ENCODE measurements at regions not wholly inside any gene's neighbourhood (a gene's known extent, or its start where the extent isn't known, plus 50 kb on each side); places are given as distances from the start of the nearest gene placed in this dataset.

DNA sequence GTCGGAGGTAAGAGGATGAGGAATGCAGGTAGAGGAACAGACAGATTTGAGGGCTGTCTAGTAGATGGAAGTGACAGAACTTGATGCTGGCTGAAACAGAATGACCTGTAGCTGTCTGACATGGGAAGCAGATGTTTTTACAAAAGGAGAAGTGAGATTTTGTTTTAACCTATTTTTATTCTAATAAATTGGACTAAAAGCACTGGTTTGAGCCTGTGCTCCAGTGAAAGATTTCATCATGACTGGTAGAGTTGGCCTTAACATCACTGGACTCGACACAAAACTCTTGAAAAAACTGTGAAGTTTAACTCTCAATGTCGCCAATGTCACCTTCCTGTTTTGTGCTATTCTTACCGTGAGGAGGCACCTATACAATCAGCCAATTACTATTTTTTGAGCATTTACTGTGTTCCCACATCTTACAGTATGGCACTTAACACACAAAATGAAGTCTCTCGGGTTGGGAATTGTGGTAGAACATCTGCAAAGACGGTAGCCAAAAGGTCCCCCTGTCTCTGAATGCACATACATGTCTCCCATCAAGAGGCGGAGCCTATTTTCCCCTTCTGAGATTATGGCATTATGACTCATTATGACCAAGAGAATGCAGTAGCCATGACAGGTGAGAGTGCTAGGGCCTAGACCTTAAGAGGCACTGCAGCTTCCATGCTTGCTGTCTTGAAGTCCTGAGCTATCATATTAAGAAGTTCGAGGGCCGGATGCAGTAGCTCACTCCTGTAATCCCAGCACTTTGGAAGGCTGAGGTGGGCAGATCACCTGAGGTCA is 93.2 kb downstream of the FOXF2 start:
- no peak for DNase-seq (ENCODE audit: low spot score)

DNA sequence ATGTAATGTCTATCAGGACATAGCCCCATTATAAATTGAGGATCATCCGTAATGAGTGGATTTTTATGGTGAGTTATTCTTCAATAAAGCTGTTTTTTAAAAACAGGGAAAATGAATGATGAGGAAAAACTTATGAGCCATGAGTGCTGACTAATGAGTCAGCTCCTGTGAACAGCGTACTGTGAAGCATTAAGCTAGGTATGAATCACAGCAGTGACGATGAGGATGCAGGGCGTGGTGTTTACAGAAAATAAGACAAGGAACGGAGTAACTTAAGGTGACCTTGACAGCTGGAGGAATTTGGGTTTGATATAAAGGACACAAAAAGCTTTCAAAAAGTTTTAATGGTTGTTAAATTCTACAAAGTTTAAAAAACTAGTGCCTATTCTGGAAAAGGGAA is 96.3 kb downstream of the FOXF2 start:
- no peak for DNase-seq (ENCODE audit: low spot score)

DNA sequence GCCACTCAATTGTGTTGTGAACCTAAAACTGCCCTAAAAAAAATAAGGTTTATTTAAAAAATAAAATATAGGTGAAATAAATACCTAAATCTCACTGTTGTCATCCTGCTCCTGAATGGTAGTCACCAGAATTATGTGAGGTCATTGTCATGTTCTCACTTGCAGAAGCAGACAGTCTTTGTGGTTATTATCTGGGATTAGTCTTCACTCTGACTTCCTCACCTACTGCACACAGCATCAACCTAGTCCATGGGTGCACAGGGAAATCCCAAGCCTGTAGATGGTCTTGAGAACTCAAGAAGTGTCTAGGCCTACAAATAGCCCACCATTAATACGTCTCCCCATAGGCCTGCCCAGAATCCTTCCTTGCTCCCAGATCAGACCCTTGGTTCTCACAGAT is 97.0 kb downstream of the FOXF2 start:
- no peak for DNase-seq (ENCODE audit: low spot score)

GRCh38 chr6:1487239-1487638 is 97.9 kb downstream of the FOXF2 start:
- no peak for DNase-seq (ENCODE audit: low spot score)

GRCh38 chr6:1491025-1491424 is 101.6 kb downstream of the FOXF2 start:
- no peak for DNase-seq (ENCODE audit: low spot score)

GRCh38 chr6:1491591-1492319 is 102.4 kb downstream of the FOXF2 start:
- no peak for DNase-seq (ENCODE audit: low spot score)

- DNase-seq (ENCODE audit: low spot score), result no peak
These were observed 105.3 kb downstream of the FOXF2 start for GRCh38 chr6:1494671-1495070.

GRCh38 chr6:1495344-1495743 is 106.0 kb downstream of the FOXF2 start:
- no peak for DNase-seq (ENCODE audit: low spot score)

- DNase-seq (ENCODE audit: low spot score), result no peak
These were observed 106.7 kb downstream of the FOXF2 start for GRCh38 chr6:1496092-1496491.

- DNase-seq (ENCODE audit: low spot score), result no peak
These were observed 107.7 kb downstream of the FOXF2 start for GRCh38 chr6:1496836-1497760.

GRCh38 chr6:1497761-1498105 is 108.4 kb downstream of the FOXF2 start:
- DNase-seq (ENCODE audit: low spot score), result no peak

- DNase-seq (ENCODE audit: low spot score), result no peak
These were observed 109.2 kb downstream of the FOXF2 start for GRCh38 chr6:1498491-1499113.

- no peak for DNase-seq (ENCODE audit: low spot score)
These were observed 109.9 kb upstream of the FOXC1 start for GRCh38 chr6:1499777-1500176.

- DNase-seq (ENCODE audit: low spot score), result no peak
These were observed 108.8 kb upstream of the FOXC1 start for GRCh38 chr6:1500913-1501312.

- DNase-seq (ENCODE audit: low spot score), result no peak
These were observed 107.7 kb upstream of the FOXC1 start for GRCh38 chr6:1502041-1502440.

- no peak for DNase-seq (ENCODE audit: low spot score)
These were observed 105.9 kb upstream of the FOXC1 start for GRCh38 chr6:1503811-1504210.

GRCh38 chr6:1504465-1504864 is 105.2 kb upstream of the FOXC1 start:
- DNase-seq (ENCODE audit: low spot score), result no peak

DNA sequence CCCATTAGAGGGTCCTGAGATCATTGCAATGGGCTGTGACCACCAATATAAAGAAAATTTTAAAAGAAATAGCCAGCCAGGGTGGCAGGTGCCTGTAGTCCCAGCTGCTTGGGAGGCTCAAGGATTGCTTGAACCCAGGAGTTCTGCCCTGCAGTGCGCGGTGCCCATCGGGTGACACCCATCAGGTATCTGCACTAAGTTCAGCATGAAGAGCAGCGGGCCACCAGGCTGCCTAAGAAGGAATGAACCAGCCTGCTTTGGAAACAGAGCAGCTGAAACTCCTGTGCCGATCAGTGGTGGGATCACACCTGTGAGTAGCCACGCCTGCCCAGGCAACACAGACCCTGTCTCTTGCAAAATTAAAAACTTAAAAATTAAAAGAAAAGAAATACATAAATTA is 102.5 kb upstream of the FOXC1 start:
- no peak for DNase-seq (ENCODE audit: low spot score)

DNA sequence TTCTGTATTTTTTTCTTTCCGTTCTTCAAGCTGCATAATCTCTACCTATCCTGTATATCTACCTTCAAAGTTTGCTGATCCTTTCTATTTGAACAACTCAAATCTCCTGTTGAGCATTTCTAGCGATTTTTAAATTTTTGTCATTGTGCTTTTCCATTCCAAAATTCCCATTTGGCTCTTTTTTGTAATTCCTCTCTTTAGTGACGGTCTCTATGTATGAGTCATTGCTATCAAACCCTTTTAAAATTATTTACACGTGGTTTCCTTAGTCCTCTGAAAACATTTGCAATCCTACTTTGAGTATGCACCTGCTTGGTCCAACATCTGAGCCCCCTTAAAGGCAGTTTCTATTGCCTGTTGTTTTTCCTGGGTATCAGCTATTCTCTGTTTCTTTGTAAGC is 100.5 kb upstream of the FOXC1 start:
- no peak for DNase-seq (ENCODE audit: low spot score)

DNA sequence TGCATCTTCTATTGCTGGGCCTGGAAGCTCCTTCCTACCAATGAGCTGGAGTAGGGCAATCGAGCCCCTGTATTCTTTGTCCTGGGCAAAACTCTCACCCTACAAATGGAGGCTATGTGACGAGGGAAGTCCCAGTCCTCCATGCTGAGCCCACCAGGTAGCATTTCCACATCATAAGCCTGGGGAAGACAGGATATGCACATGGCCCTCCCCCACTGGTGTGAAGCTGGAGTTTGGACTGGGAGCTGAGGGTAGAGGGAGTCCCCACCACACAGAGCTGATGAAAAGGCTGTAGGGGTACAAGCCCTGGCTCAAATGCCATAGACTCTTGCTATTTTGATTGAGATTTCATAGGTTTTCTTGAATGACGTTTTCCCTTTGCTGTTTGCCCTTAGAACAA is 99.5 kb upstream of the FOXC1 start:
- no peak for DNase-seq (ENCODE audit: low spot score)

DNA sequence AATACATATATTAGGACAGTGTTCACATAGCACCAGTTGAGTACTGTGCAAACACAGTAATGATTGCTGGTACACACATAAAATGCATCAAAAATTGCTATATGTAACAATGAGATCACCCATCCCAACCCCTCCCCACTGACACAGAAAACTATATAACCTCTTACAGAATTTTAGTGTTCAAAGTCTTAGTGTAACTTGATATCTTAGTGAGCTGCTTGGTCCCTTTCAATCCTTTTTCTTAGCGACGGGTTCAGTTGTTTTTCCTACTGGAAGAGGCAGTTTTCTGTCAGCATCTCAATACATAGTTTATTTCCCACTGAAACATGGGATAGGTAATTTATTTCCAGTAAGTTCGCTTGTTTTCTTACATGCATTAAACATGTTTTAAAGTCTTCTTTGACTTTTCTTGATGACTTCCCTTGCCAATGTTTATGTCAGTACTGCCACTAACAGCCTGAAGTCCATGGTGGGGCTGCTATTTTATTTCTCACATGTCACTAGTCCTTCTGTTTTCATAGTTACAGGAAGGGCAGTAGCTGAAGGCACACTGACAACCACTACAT is 96.4 kb upstream of the FOXC1 start:
- DNase-seq (ENCODE audit: low spot score), result no peak

- DNase-seq (ENCODE audit: low spot score), result no peak
These were observed 95.6 kb upstream of the FOXC1 start for GRCh38 chr6:1514078-1514477.
